GM12875 (cell line): ENCODE measurements at regions not wholly inside any gene's neighbourhood (a gene's known extent, or its start where the extent isn't known, plus 50 kb on each side); places are given as distances from the start of the nearest gene placed in this dataset.

Experiments used
- H3K4me3 ChIP-seq: one replicate; pipeline ENCODE4 v1.5.1; 2011; ENCODE audit warnings: low read depth, low read length, control low read depth
- TF ChIP-seq, protein P1 (sequence below): IDR thresholded peaks from 2 replicates; pipeline ENCODE4 v1.5.1; 2011; ENCODE audit warnings: low read depth, mild to moderate bottlenecking, control low read depth, inconsistent platforms, low read length, moderate library complexity, borderline replicate concordance; ENCODE audit not compliant: insufficient read depth

DNA sequence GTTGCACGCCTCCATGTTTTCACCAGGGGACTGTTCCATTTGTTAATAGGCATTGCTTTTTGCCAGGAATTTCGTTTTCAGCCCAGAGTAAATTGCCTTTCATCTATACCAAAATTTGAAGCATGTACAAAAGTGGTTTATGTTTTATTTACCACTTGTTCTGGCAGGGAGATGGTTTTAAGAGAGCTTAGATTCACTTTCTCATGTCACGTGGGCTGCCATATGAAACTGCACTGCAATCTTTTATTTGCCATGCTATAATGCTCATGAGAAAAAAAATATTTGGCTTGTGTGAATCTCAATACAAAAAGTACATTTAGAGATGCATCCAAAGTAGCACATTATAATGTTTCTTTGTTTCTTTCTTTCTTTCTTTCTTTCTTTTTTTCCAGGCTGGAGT lies 284.1 kb upstream of the GRIA1 start:
- H3K4me3 ChIP-seq: no peak overlapping the region
- TF ChIP-seq, protein P1, sequence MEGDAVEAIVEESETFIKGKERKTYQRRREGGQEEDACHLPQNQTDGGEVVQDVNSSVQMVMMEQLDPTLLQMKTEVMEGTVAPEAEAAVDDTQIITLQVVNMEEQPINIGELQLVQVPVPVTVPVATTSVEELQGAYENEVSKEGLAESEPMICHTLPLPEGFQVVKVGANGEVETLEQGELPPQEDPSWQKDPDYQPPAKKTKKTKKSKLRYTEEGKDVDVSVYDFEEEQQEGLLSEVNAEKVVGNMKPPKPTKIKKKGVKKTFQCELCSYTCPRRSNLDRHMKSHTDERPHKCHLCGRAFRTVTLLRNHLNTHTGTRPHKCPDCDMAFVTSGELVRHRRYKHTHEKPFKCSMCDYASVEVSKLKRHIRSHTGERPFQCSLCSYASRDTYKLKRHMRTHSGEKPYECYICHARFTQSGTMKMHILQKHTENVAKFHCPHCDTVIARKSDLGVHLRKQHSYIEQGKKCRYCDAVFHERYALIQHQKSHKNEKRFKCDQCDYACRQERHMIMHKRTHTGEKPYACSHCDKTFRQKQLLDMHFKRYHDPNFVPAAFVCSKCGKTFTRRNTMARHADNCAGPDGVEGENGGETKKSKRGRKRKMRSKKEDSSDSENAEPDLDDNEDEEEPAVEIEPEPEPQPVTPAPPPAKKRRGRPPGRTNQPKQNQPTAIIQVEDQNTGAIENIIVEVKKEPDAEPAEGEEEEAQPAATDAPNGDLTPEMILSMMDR: no peak

DNA sequence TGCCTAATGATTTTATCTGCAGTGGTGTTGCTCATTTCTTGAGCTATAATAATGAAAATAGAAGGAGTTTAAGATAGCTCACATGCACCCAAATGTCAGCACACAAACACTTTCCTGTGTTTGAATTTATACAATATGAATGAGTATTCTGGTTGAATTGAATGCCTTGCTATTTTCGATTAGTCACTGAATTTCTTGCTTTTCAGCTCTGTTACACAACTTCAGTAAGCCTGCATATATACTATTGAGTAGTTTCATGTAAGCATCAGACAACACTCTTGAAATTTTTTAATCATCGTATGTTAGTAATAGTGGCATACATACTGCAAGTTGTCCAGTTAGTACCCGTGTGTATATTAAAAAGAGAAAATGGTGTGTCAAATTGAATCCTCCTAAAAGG lies 281.5 kb upstream of the GRIA1 start:
- TF ChIP-seq, protein P1: no peak
- H3K4me3 ChIP-seq: no peak overlapping the region

DNA sequence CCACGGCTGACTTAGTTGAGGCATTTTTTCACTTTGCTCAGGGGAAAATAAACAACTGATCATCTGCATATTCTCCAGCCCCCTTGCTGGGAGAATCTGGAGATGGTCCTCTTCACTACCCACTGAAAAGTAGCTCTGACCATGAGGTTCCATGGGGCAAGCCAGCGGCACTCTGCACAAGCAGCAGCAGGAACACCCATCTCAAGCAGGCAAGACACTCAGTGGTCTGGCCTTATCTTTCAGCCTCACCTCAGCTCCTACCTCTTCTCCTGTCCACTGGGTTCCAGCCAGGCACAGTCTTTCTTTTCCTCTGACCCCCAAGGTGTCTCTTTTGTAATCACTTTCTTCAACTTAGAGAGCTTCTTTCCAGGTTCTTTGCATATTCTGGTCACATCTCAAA lies 280.8 kb upstream of the GRIA1 start:
- TF ChIP-seq, protein P1: no peak
- H3K4me3 ChIP-seq: no peak overlapping the region

DNA sequence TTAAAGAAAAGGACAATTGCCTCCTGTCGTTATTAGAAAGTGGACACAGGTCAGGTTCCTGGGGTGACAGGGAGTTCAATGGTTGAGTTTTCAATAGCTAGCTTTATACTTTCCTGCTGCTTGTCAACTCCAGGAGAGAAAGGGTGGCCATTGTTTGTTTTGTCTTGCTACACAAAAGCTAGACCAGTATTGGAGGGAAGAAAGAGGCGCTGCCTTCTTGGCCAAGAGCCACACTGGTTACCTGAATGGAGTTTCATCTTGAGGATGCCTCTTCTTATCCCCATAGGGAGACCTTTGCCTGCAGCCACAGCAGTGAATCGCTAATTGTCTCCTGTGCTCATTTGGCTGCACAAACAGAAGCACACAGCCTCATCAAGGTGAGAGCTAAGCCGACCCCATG lies 279.4 kb upstream of the GRIA1 start:
- H3K4me3 ChIP-seq: no peak overlapping the region
- TF ChIP-seq, protein P1: no peak

DNA sequence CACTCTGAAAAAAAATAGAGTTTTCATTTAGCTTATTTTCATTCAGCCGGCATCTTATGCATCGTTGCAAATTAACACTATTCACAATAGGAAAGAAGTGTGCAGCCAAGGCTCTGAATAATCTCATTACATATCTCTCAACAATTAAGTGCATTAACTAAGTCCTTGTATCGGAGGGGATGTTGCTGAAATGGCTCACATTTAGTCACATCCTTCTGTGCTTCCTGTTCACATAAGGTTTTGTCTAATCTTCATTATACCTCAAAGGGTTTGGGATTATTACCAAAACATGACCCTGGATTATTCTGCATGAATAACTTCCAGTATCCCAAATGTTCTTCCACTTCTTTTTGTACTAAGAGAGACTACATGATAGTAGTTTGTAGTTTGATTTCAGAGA lies 278.0 kb upstream of the GRIA1 start:
- TF ChIP-seq, protein P1: no peak
- H3K4me3 ChIP-seq: no peak overlapping the region

DNA sequence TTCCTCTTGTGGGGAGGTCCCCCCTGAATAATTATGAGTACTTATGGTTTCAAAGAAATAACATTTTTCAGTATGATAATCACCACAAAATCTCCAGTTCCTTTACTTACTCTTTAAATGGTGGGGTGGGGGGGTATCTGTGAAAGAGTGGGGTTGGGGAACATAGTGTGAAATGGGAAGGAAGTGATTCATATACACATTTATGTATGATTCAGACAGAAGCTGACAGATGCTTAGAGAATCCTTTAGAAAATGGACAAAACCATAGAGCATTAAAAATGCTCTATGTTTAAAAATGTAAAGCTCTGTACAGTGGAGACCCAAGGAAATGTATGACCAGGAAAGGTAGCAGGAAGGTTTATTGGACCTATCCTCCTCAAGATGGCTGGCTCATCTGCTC lies 267.5 kb upstream of the GRIA1 start:
- TF ChIP-seq, protein P1: no peak

DNA sequence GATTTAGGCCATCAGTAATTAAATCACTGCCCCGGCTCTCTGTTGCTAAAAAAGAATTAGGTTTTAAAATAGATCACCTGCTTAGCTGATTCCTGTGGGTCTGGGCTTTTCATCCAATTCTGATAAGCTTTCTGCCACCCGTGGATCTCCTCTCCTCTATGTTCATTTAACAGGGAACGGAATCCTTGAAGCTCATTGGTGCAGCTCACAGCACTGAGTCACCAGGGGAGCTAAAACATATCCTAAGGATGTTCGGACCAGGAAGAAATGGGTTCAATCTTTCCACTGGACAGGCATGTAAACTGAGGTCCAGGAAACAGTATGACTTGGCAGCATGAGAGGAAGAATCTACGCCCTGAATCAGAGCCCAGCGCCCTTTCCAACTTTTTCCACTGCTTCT lies 267.1 kb upstream of the GRIA1 start:
- no peak overlapping the region for H3K4me3 ChIP-seq
- TF ChIP-seq, protein P1: no peak

More for the DNA sequence above, 267.5 kb upstream of the GRIA1 start:
- H3K4me3 ChIP-seq: no peak overlapping the region
